Gastroesophageal sphincter (tissue), 4 donors: ENCODE measurements at regions not wholly inside any gene's neighbourhood (a gene's known extent, or its start where the extent isn't known, plus 50 kb on each side); places are given as distances from the start of the nearest gene placed in this dataset.

Source experiments
- ATAC-seq: fragments of 150-250 bp; one replicate; pipeline ENCODE4 v1.9.1; 2016; ENCODE audit warnings: mild to moderate bottlenecking, moderate library complexity
- H3K27ac ChIP-seq, 4 donors: fragments of 200-600 bp; sonication (generic) in 3 of 4; 1 replicate in 3 of 4; 2 replicates in 1 of 4; pipeline ENCODE4 v1.5.1; 2016 to 2019
- H3K27me3 ChIP-seq: fragments of 200-600 bp; sonication (generic); one replicate; pipeline ENCODE4 v1.5.1; 2019
- H3K36me3 ChIP-seq, 2 donors: fragments of 200-600 bp; sonication (generic); one replicate each; pipeline ENCODE4 v1.5.1; 2019; ENCODE audit warnings: control low read depth in 1 of 2
- H3K4me1 ChIP-seq, 3 donors: fragments of 200-600 bp; sonication (generic); 1 replicate in 2 of 3; 2 replicates in 1 of 3; pipeline ENCODE4 v1.5.1; 2016 to 2019; ENCODE audit warnings: control low read depth in 2 of 3
- H3K4me3 ChIP-seq, 2 donors: fragments of 200-600 bp; sonication (generic); one replicate each; pipeline ENCODE4 v1.5.1; 2019; ENCODE audit warnings: mild to moderate bottlenecking in 1 of 2, moderate library complexity in 1 of 2
- H3K9me3 ChIP-seq, 3 donors: fragments of 200-600 bp; sonication (generic); one replicate each; pipeline ENCODE4 v1.5.1; 2017 to 2019; ENCODE audit warnings: control low read depth in 2 of 3
- EP300 ChIP-seq: sonication (generic); formaldehyde crosslinking; IDR thresholded peaks from one replicate; pipeline ENCODE4 v1.6.1; 2017; ENCODE audit warnings: antibody characterized with exemption, mild to moderate bottlenecking
- POLR2A ChIP-seq, 2 donors: fragments of 450-650 bp; IDR thresholded peaks; one replicate each; pipeline ENCODE4 v1.6.1; 2017; ENCODE audit warnings: antibody characterized with exemption in 2 of 2, mild to moderate bottlenecking in 2 of 2, moderate library complexity in 1 of 2
- POLR2AphosphoS5 ChIP-seq: sonication (generic); formaldehyde crosslinking; IDR thresholded peaks from one replicate; pipeline ENCODE4 v1.6.1; 2017; ENCODE audit warnings: antibody characterized with exemption
- WGBS, 2 donors: methylation state at CpG; one replicate each; pipeline ENCODE4 v1.1.5; 2018; ENCODE audit warnings: low coverage in 1 of 2; 5-methylcytosine and 5-hydroxymethylcytosine counted together
- TF ChIP-seq, protein P1 (sequence below), 4 experiments: fragments of 200-600 bp in 2 of 4; fragments of 450-650 bp in 2 of 4; sonication (generic) in 1 of 4; IDR thresholded peaks; one replicate each; pipeline ENCODE4 v1.5.1; 2017 to 2019; ENCODE audit warnings: antibody characterized with exemption in 4 of 4, mild to moderate bottlenecking in 2 of 4, moderate library complexity in 2 of 4

DNA sequence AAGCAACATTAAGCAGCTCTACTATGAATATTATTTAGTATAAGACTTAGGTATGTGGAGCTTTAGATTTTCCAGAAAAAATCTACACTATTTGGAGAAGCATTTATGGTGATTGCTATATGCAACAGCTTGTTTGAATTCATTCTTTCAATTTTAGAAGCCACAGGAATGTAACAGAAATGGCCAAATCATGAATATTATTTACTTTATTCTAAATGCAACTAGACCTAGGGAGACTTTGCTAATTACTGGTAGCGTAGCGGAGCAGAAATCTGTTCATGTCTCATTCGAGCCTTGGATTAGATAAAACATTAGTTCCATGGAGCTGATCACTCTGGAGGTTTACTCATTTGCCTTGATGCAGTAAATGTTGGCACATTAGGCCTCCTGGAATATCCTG lies 290.2 kb downstream of the ZNF608 start:
- no peak overlapping the region for H3K4me3 ChIP-seq
- no peaks in the 10 kb centered on the region for H3K27me3 ChIP-seq
- H3K9me3 ChIP-seq = peaks cover 0 to 4% (median 0%) of the 10 kb centered on the region in 3 donors
- TF ChIP-seq POLR2A (IDR thresholded peaks at IDR 0.05) = no peak
- WGBS, 2 donors = 84 to 91% methylated on average over 3 of the region's 3 CpGs
- H3K4me1 ChIP-seq = peaks cover 0 to 7% (median 0%) of the 10 kb centered on the region in 3 donors
- no peaks in the 10 kb centered on the region for H3K36me3 ChIP-seq
- no peak overlapping the region for H3K27ac ChIP-seq
- no peak for ATAC-seq

DNA sequence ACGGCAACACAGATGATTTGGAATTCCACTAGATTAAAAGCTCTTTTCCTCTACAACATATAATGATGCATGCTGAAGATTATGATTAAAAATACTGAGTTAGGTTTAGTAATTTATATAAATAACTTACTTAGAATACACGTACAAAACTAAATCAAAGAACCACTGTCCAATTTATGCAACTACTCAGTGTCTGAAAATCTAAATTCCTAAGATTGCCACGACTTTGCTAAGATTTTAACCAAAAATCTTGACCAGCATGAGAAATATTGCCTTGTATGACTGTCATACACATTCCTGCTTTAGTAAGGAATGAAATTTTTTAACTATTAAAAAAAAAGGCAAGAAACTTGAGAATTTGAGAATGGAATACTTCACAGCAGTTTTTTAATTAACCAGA lies 292.4 kb downstream of the ZNF608 start:
- no peak for ATAC-seq
- TF ChIP-seq POLR2A (IDR thresholded peaks at IDR 0.05) (no peak), EP300 (no peak), POLR2AphosphoS5 (no peak)
- TF ChIP-seq, protein P1, sequence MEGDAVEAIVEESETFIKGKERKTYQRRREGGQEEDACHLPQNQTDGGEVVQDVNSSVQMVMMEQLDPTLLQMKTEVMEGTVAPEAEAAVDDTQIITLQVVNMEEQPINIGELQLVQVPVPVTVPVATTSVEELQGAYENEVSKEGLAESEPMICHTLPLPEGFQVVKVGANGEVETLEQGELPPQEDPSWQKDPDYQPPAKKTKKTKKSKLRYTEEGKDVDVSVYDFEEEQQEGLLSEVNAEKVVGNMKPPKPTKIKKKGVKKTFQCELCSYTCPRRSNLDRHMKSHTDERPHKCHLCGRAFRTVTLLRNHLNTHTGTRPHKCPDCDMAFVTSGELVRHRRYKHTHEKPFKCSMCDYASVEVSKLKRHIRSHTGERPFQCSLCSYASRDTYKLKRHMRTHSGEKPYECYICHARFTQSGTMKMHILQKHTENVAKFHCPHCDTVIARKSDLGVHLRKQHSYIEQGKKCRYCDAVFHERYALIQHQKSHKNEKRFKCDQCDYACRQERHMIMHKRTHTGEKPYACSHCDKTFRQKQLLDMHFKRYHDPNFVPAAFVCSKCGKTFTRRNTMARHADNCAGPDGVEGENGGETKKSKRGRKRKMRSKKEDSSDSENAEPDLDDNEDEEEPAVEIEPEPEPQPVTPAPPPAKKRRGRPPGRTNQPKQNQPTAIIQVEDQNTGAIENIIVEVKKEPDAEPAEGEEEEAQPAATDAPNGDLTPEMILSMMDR (IDR thresholded peaks at IDR 0.05) = no peak
- 81 to 88% methylated on average over 3 of the region's 3 CpGs for WGBS, 2 donors
- Histone ChIP-seq H3K36me3 (no peaks in the 10 kb centered on the region), H3K27me3 (no peaks in the 10 kb centered on the region), H3K9me3 (no peaks in the 10 kb centered on the region), H3K27ac (no peak overlapping the region), H3K4me1 (no peaks in the 10 kb centered on the region), H3K4me3 (no peak overlapping the region)

DNA sequence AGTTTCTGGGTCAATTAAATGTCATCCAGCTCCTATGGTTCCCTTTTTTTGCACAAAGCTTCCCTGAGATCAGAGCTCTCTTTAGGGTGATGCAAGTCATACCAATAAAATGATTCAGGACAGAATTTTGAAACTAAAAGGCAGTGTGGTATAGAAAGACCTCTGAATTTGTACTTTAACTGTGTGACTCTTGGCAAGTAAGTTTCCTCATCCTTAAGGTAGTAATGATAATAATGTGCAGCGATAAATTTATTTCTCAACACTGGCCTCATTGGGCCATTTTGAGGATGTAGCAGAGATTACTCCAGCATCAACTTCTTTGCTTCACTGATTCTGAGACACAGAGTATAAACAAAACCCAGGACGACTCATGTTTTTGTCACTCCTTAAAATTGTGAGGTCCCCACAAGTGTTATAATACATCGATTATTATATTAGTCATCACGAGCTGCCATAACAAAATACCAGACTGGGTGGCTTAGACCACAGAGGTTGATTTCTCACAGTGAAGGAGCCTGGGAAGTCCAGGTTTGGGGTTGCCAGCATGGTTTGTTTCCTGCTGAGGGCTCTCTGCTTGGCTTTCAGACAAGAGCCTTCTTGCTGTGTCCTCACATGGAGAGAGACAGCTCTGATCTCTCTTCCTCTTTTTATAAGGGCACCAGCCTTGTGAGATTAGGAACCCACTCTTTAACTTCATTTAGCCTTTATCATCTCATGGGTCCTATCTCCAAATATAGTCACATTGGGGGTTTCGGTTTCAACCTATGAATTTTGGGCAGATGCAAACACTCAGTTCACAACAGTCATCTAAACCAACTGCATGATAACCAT lies 293.0 kb downstream of the ZNF608 start:
- no peak for ATAC-seq
- H3K36me3 ChIP-seq = no peaks in the 10 kb centered on the region
- H3K4me1 ChIP-seq = no peaks in the 10 kb centered on the region
- H3K27ac ChIP-seq = no peak overlapping the region
- no peak overlapping the region for H3K4me3 ChIP-seq
- H3K27me3 ChIP-seq = no peaks in the 10 kb centered on the region
- 69 to 70% methylated on average over 5 of the region's 5 CpGs for WGBS, 2 donors
- TF ChIP-seq POLR2AphosphoS5 = no peak
- no peak for TF ChIP-seq POLR2A (IDR thresholded peaks at IDR 0.05)
- TF ChIP-seq EP300 = no peak
- TF ChIP-seq, protein P1 (IDR thresholded peaks at IDR 0.05) = no peak
- H3K9me3 ChIP-seq = no peaks in the 10 kb centered on the region

DNA sequence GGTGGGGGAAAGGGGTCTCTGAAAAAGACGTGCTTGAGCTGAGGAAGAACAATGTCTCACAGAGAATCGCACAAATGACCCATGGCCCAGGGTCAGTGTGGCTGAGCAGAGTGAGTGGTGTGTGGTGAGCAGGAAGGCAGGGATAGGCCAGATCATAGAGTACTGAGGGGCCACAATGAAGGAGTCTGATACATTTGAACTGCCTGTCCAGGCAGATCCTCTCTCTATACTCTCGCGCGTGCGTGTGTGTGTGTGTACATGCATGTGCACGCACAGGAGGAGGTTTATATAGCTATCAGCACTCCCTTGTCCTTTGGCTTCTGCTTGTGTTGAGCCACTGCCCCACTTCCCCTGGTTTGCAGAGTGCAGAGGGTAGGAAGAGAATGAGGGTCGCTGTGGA lies 294.0 kb downstream of the ZNF608 start:
- TF ChIP-seq POLR2A (IDR thresholded peaks at IDR 0.05) (no peak), EP300 (no peak), POLR2AphosphoS5 (no peak)
- TF ChIP-seq, protein P1 (IDR thresholded peaks at IDR 0.05) = no peak
- Histone ChIP-seq H3K27ac (no peak overlapping the region), H3K4me3 (no peak overlapping the region), H3K4me1 (no peaks in the 10 kb centered on the region), H3K36me3 (no peaks in the 10 kb centered on the region), H3K9me3 (no peaks in the 10 kb centered on the region), H3K27me3 (no peaks in the 10 kb centered on the region)
- WGBS, 2 donors = 88 to 100% methylated on average over 2 to 8 of the region's 8 CpGs
- no peak for ATAC-seq

DNA sequence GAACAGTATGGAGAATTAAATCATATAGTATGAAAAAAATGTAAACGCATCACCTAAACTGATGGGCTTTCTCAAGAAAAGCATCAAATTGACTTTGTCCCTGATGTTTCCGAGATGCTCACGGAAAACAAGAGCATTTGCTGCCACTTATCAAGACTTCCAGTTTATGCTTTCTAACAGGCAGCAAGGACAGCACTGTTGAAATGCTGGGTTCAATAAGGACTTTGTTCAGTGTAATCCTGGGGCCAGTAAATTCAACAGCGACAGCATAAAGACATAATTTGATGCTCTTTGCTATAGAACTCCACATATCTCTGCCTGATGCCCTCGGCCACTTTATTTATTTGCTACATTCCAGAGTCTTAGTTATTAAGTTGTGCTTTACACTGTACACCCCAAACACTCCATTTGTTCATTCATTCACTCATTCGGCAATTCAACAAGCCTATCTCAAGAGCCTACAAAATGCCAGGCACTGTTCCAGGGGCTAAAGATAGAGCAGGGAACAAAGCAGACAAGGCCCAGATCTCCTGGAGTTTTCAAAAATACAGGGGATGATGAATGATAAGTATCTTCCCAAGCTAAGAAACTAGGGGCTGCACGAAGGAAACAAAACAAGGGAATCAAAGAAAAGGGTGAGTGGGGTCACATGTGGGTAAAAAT lies 294.6 kb downstream of the ZNF608 start:
- H3K9me3 ChIP-seq = no peaks in the 10 kb centered on the region
- WGBS, 2 donors = 52 to 78% methylated on average over 3 to 6 of the region's 7 CpGs
- H3K27ac ChIP-seq = no peak overlapping the region
- no peaks in the 10 kb centered on the region for H3K27me3 ChIP-seq
- no peaks in the 10 kb centered on the region for H3K36me3 ChIP-seq
- H3K4me3 ChIP-seq = no peak overlapping the region
- no peak for ATAC-seq
- H3K4me1 ChIP-seq = no peaks in the 10 kb centered on the region
- TF ChIP-seq POLR2A (IDR thresholded peaks at IDR 0.05) (no peak), EP300 (no peak), POLR2AphosphoS5 (no peak)
- TF ChIP-seq, protein P1 (IDR thresholded peaks at IDR 0.05) = no peak
